ENCODE measurements at regions not wholly inside any gene's neighbourhood (a gene's known extent, or its start where the extent isn't known, plus 50 kb on each side); places are given as distances from the start of the nearest gene placed in this dataset.
"Not testable (repeated sequence)": the region's sequence is repeated elsewhere in the genome, so short reads cannot be mapped to it uniquely, and the experiment has no call there.

DNA sequence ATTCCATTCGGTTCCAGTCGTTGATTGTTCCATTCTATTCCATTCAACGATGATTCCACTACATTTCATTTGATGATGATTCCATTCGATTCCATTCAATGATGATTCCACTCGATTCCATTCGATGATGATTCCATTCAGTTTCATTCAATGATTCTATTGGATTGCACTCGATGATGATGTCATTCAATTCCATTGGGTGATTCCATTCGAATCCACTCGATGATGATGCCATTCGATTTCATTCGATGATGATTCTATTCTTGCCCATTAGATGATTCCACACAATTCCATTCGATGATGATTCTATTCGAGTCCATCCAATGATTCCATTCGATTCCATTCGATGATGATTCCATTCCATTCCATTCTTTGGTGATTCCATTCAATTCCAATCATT is 1283.7 kb downstream of the TP53TG3F start:
- intact Hi-C loops (cut with DNase I), result no loop called here
- peaks cover 2% of the 10 kb centered on the region for H3K9me3 ChIP-seq (ENCODE audit: control insufficient read depth, low read length)
- WGBS, 2 donors, result 81 to 83% methylated on average over 15 of the region's 15 CpGs
- no peaks in the 10 kb centered on the region for H3K4me1 ChIP-seq (ENCODE audit: control insufficient read depth in 1 of 2, insufficient read depth in 2 of 2, low read length in 2 of 2)
- H3K4me3 ChIP-seq (ENCODE audit: low read length in 2 of 2), result no peak overlapping the region
- DNase-seq, result no peak
- H3K27me3 ChIP-seq (ENCODE audit: control insufficient read depth in 1 of 2, insufficient read depth in 2 of 2, low read length in 1 of 2), result no peaks in the 10 kb centered on the region
- no peak overlapping the region for H3K27ac ChIP-seq (ENCODE audit: low read depth in 1 of 2, low read length in 2 of 2)
- no peaks in the 10 kb centered on the region for H3K36me3 ChIP-seq (ENCODE audit: control insufficient read depth in 1 of 2, insufficient read depth in 2 of 2, low read length in 1 of 2)
- no peak for ATAC-seq (ENCODE audit: low FRiP score)

DNA sequence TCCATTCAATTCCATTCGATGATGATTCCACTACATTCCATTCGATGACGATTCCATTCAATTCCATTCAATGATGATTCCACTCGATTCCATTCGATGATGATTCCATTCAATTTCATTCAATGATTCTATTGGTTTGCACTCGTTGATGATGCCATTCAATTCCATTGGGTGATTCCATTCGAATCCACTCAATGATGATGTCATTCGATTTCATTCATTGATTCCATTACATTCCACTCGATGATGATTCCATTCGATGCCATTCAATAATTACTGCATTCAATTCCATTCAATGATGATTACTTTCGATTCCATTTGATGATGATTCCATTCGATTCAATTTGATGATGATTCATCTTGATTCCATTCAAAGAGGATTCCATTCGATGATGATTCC is 1299.4 kb downstream of the TP53TG3F start:
- no peak overlapping the region for H3K27ac ChIP-seq (ENCODE audit: low read depth in 1 of 2, low read length in 2 of 2)
- no peaks in the 10 kb centered on the region for H3K36me3 ChIP-seq (ENCODE audit: control insufficient read depth in 1 of 2, insufficient read depth in 2 of 2, low read length in 1 of 2)
- ATAC-seq (ENCODE audit: low FRiP score), result no peak
- no peaks in the 10 kb centered on the region for H3K27me3 ChIP-seq (ENCODE audit: control insufficient read depth in 1 of 2, insufficient read depth in 2 of 2, low read length in 1 of 2)
- intact Hi-C loops (cut with DNase I), result no loop called here
- no peaks in the 10 kb centered on the region for H3K9me3 ChIP-seq (ENCODE audit: control insufficient read depth, low read length)
- H3K4me3 ChIP-seq (ENCODE audit: low read length in 2 of 2), result no peak overlapping the region
- WGBS, 2 donors, result 75 to 79% methylated on average over 13 of the region's 13 CpGs
- no peak for DNase-seq
- no peaks in the 10 kb centered on the region for H3K4me1 ChIP-seq (ENCODE audit: control insufficient read depth in 1 of 2, insufficient read depth in 2 of 2, low read length in 2 of 2)

DNA sequence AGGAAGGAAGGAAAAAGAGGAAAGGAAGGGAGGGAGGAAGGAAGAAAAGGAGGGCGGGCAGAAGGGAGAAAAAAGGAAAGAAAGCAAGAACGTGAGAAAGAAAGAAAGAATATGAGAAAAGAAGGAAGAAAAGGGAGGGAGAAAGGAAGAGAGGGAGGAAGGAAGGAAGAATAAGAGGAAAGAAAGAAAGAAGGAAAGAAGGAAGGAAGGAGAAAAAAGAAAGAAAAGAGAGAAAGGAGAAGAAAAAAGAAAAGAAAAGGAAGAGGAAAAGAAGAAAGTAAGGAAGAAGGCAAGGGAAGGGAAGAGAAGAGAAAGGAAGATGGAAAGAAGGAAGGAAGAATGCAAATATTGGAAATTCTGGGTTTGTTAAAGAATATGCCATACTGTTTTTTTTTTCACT is 1332.4 kb downstream of the TP53TG3F start:
- H3K27ac ChIP-seq (ENCODE audit: low read depth in 1 of 2, low read length in 2 of 2); ATAC-seq (ENCODE audit: low FRiP score); H3K36me3 ChIP-seq (ENCODE audit: control insufficient read depth in 1 of 2, insufficient read depth in 2 of 2, low read length in 1 of 2); DNase-seq; H3K4me1 ChIP-seq (ENCODE audit: control insufficient read depth in 1 of 2, insufficient read depth in 2 of 2, low read length in 2 of 2); H3K27me3 ChIP-seq (ENCODE audit: control insufficient read depth in 1 of 2, insufficient read depth in 2 of 2, low read length in 1 of 2); H3K4me3 ChIP-seq (ENCODE audit: low read length in 2 of 2); intact Hi-C loops (cut with DNase I); H3K9me3 ChIP-seq (ENCODE audit: control insufficient read depth, low read length): not testable (repeated sequence)
- 27 to 28% methylated on average over 2 of the region's 2 CpGs for WGBS, 2 donors

DNA sequence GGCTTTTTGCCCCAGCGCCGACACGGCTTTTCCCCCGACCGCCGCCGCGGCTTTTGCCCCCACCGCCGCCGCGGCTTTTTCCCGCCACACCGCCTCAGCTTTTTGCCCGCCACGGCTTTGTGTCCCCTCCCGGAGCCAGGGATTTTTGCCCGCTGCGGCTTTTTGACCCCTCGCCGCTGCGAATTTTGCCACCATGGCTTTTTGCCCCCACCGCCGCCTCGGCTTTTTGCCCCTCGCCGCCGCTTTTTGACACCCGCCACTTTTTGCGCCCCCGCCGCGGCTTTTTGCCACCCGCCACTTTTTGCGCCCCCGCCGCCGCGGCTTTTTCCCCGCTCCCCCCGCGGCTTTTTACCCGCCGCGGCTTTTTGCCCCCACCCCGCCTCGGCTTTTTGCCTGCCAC is 1342.5 kb downstream of the TP53TG3F start:
- no peaks in the 10 kb centered on the region for H3K36me3 ChIP-seq (ENCODE audit: control insufficient read depth in 1 of 2, insufficient read depth in 2 of 2, low read length in 1 of 2)
- 43 to 52% methylated on average over 26 to 47 of the region's 47 CpGs for whole genome bisulfite sequencing, 2 donors
- intact Hi-C loops (cut with DNase I), result no loop called here
- no peaks in the 10 kb centered on the region for H3K4me1 ChIP-seq (ENCODE audit: control insufficient read depth in 1 of 2, insufficient read depth in 2 of 2, low read length in 2 of 2)
- peak in 1 of 2 donors; percentile 67 for DNase-seq
- no peaks in the 10 kb centered on the region for H3K27me3 ChIP-seq (ENCODE audit: control insufficient read depth in 1 of 2, insufficient read depth in 2 of 2, low read length in 1 of 2)
- no peak overlapping the region for H3K4me3 ChIP-seq (ENCODE audit: low read length in 2 of 2)
- ATAC-seq (ENCODE audit: low FRiP score), result no peak
- no peak overlapping the region for H3K27ac ChIP-seq (ENCODE audit: low read depth in 1 of 2, low read length in 2 of 2)
- H3K9me3 ChIP-seq (ENCODE audit: control insufficient read depth, low read length), result no peaks in the 10 kb centered on the region

DNA sequence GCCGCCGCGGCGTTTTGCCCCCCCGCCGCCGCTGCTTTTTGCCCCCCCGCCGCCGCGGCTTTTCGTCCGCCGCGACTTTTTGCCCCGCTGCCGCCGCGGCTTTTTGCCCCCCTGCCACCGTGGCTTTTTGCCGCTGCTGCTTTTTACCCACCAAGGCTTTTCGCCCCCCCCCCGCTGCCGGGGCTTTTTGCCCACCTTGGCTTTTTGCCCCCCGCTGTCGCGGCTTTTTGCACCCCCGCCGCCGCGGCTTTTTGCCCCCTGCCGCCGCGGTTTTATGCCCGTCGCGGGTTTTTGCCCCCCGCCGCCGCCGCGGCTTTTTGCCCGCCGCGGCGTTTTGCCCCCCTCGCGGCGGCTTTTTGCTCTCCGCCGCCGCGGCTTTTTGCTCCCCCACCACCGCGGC is 1343.0 kb downstream of the TP53TG3F start:
- Histone ChIP-seq H3K4me3 (ENCODE audit: low read length in 2 of 2) (no peak overlapping the region), H3K36me3 (ENCODE audit: control insufficient read depth in 1 of 2, insufficient read depth in 2 of 2, low read length in 1 of 2) (no peaks in the 10 kb centered on the region), H3K27ac (ENCODE audit: low read depth in 1 of 2, low read length in 2 of 2) (no peak overlapping the region), H3K9me3 (ENCODE audit: control insufficient read depth, low read length) (no peaks in the 10 kb centered on the region), H3K4me1 (ENCODE audit: control insufficient read depth in 1 of 2, insufficient read depth in 2 of 2, low read length in 2 of 2) (no peaks in the 10 kb centered on the region), H3K27me3 (ENCODE audit: control insufficient read depth in 1 of 2, insufficient read depth in 2 of 2, low read length in 1 of 2) (no peaks in the 10 kb centered on the region)
- no peak for DNase-seq
- WGBS, 2 donors, result 48 to 51% methylated on average over 26 to 55 of the region's 55 CpGs
- ATAC-seq (ENCODE audit: low FRiP score), result no peak
- intact Hi-C loops (cut with DNase I), result no loop called here

DNA sequence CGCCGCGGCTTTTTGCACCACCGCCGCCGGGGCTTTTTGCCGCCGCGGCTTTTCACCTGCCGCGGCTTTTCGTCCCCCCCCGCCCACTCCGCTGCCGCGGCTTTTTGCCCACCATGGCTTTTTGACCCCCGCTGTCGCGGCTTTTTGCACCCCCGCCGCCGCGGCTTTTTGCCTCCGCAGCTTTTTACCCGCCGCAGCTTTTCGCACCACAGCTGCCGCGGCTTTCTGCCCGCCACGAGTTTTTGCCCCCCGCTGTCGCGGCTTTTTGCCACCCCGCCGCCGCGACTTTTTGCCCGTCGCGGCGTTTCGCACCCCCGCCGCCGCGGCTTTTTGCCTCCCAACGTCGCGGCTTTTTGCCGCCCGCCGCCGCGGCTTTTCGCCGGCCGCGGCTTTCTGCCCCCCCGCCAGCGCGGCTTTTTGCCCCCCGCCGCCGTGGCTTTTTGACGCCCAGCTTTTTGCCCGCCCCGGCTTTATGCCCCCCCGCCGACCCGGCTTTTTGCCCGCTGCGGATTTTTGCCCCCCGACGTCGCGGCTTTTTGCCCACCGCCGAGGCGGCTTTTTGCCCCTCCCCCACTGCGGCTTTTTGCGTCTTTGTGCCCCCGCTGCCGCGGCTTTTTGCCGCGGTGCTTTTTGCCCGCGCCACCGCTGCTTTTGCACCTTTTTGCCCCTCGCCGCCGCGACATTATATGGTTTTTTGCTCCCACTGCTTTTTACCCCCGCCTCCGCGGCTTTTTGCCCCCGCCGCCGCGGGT is 1343.6 kb downstream of the TP53TG3F start:
- Histone ChIP-seq H3K4me1 (ENCODE audit: control insufficient read depth in 1 of 2, insufficient read depth in 2 of 2, low read length in 2 of 2) (no peaks in the 10 kb centered on the region), H3K27ac (ENCODE audit: low read depth in 1 of 2, low read length in 2 of 2) (no peak overlapping the region), H3K27me3 (ENCODE audit: control insufficient read depth in 1 of 2, insufficient read depth in 2 of 2, low read length in 1 of 2) (no peaks in the 10 kb centered on the region), H3K36me3 (ENCODE audit: control insufficient read depth in 1 of 2, insufficient read depth in 2 of 2, low read length in 1 of 2) (no peaks in the 10 kb centered on the region), H3K4me3 (ENCODE audit: low read length in 2 of 2) (no peak overlapping the region), H3K9me3 (ENCODE audit: control insufficient read depth, low read length) (no peaks in the 10 kb centered on the region)
- WGBS, 2 donors, result 47 to 53% methylated on average over 72 to 101 of the region's 101 CpGs
- ATAC-seq (ENCODE audit: low FRiP score) (no peak), DNase-seq (peak in 1 of 2 donors; percentile 61)
- intact Hi-C loops (cut with DNase I), result no loop called here

DNA sequence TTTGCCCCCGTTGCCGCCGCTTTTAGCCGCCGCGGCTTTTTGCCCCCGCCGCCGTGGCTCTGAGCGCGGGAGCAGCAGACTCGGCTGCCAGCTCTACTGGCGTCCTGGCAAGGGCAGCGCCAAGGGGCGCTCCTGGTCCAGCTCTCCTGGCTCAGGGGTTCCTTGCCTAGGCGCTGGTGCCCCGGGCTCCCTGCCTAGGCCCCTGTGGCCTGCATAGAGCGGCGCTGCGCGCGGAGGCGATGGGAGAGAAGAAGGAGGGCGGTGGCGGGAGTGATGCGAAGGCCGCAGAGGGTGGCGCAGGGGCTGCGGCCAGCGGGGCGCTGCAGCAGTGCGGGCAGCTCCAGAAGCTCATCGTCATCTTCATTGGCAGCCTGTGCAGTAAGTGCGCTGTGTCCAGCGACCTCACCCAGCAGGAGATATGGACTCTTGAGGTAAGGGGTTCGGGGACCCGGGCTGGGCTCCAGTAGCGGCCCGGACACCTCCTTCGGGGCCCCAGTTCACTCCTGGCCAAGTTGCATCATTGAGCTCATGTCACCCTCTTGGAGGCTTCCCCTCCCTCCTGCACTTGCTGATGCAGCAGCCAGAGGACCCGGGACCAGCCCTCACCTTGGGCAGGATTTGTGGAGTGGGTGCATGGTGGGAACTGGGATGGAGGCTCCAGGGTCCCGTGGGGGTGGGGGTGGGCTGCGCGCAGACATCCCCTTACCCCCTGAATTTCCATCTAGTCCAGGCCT is 1344.4 kb downstream of the TP53TG3F start:
- WGBS, 2 donors, result 60 to 66% methylated on average over 43 to 44 of the region's 44 CpGs
- Histone ChIP-seq H3K27me3 (ENCODE audit: control insufficient read depth in 1 of 2, insufficient read depth in 2 of 2, low read length in 1 of 2) (no peaks in the 10 kb centered on the region), H3K9me3 (ENCODE audit: control insufficient read depth, low read length) (no peaks in the 10 kb centered on the region), H3K27ac (ENCODE audit: low read depth in 1 of 2, low read length in 2 of 2) (no peak overlapping the region), H3K36me3 (ENCODE audit: control insufficient read depth in 1 of 2, insufficient read depth in 2 of 2, low read length in 1 of 2) (no peaks in the 10 kb centered on the region), H3K4me3 (ENCODE audit: low read length in 2 of 2) (no peak overlapping the region), H3K4me1 (ENCODE audit: control insufficient read depth in 1 of 2, insufficient read depth in 2 of 2, low read length in 2 of 2) (no peaks in the 10 kb centered on the region)
- intact Hi-C loops (cut with DNase I), result no loop called here
- DNase-seq (peak in 1 of 2 donors; percentile 76), ATAC-seq (ENCODE audit: low FRiP score) (no peak)

DNA sequence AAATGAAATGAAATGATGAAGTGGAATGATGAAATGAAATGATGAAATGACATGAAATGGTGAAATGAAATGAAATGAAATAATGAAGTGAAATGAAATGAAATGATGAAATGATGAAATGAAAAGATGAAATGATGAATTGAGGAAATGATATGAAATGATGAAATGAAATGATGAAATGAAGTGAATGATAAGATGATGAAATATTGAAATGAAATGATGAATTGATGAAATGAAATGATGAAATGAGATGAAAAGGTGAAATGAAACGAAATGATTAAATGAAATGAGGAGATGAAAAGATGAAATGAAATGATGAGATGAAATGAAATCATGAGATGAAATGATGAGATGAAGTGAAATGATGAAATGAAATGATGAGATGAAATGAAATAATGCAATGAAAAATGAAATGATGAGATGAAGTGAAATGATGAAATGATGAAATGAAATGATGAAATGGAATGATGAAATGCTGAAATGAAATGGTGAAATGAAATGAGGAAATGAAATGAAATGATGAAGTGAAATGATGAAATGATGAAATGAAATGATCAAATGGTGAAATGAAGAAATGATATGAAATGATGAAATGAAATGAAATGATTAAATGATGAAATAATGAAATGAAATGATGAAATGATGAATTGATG is 1347.7 kb downstream of the TP53TG3F start:
- DNase-seq; H3K27me3 ChIP-seq (ENCODE audit: control insufficient read depth in 1 of 2, insufficient read depth in 2 of 2, low read length in 1 of 2); intact Hi-C loops (cut with DNase I); H3K4me1 ChIP-seq (ENCODE audit: control insufficient read depth in 1 of 2, insufficient read depth in 2 of 2, low read length in 2 of 2); H3K9me3 ChIP-seq (ENCODE audit: control insufficient read depth, low read length); H3K27ac ChIP-seq (ENCODE audit: low read depth in 1 of 2, low read length in 2 of 2); H3K36me3 ChIP-seq (ENCODE audit: control insufficient read depth in 1 of 2, insufficient read depth in 2 of 2, low read length in 1 of 2); H3K4me3 ChIP-seq (ENCODE audit: low read length in 2 of 2); ATAC-seq (ENCODE audit: low FRiP score): not testable (repeated sequence)
- 24 to 42% methylated on average over 1 of the region's 1 CpG for WGBS, 2 donors
